ENCODE measurements at regions not wholly inside any gene's neighbourhood (a gene's known extent, or its start where the extent isn't known, plus 50 kb on each side); places are given as distances from the start of the nearest gene placed in this dataset.
A peak's percentile ranks its signal among the peaks of the same experiment; 100 is the strongest.
"Not testable (repeated sequence)": the region's sequence is repeated elsewhere in the genome, so short reads cannot be mapped to it uniquely, and the experiment has no call there.

GRCh38 chr15:32536507-32537172 lies 56.6 kb upstream of the GOLGA8N start:
- peak; percentile 9 for DNase-seq

GRCh38 chr15:32536057-32536493 lies 57.2 kb upstream of the GOLGA8N start:
- DNase-seq = not testable (repeated sequence)

GRCh38 chr15:32535150-32535898 lies 57.9 kb upstream of the GOLGA8N start:
- DNase-seq = not testable (repeated sequence)

- DNase-seq = not testable (repeated sequence)
These were observed 67.5 kb upstream of the GOLGA8O start for GRCh38 chr15:32522900-32523299.

GRCh38 chr15:32522421-32522820 lies 67.0 kb upstream of the GOLGA8O start:
- DNase-seq = not testable (repeated sequence)

GRCh38 chr15:32518976-32519375 lies 63.5 kb upstream of the GOLGA8O start:
- not testable (repeated sequence) for DNase-seq

GRCh38 chr15:32518013-32518412 lies 62.6 kb upstream of the GOLGA8O start:
- not testable (repeated sequence) for DNase-seq

GRCh38 chr15:32516954-32517353 lies 61.5 kb upstream of the GOLGA8O start:
- DNase-seq = not testable (repeated sequence)

GRCh38 chr15:32513378-32513777 lies 57.9 kb upstream of the GOLGA8O start:
- not testable (repeated sequence) for DNase-seq

- DNase-seq = not testable (repeated sequence)
These were observed 54.6 kb upstream of the GOLGA8O start for GRCh38 chr15:32510027-32510426.

- DNase-seq = not testable (repeated sequence)
These were observed 52.6 kb upstream of the GOLGA8O start for GRCh38 chr15:32508081-32508480.

GRCh38 chr15:32506787-32507186 lies 51.4 kb upstream of the GOLGA8O start:
- DNase-seq = not testable (repeated sequence)

GRCh38 chr15:32505633-32506032 lies 50.2 kb upstream of the GOLGA8O start:
- not testable (repeated sequence) for DNase-seq
